BLaER1 treated with 17β-estradiol and CSF1 and Interleukin-3, amounts not matched to agents 10 nM and 100 nM (cell line): ENCODE measurements at regions not wholly inside any gene's neighbourhood (a gene's known extent, or its start where the extent isn't known, plus 50 kb on each side); places are given as distances from the start of the nearest gene placed in this dataset.

Experiments
- H3K27ac ChIP-seq, 11 experiments: shearing (Covaris generic); formaldehyde crosslinking; 2 replicates each; pipeline ENCODE4 v1.8.1; 2022
- H3K27me3 ChIP-seq, 11 experiments: shearing (Covaris generic); formaldehyde crosslinking; 2 replicates each; pipeline ENCODE4 v1.8.1; 2022
- H3K36me3 ChIP-seq, 11 experiments: shearing (Covaris generic); formaldehyde crosslinking; 2 replicates each; pipeline ENCODE4 v1.8.1; 2022
- H3K4me1 ChIP-seq, 10 experiments: shearing (Covaris generic); formaldehyde crosslinking; 2 replicates each; pipeline ENCODE4 v1.8.1; 2022
- H3K4me2 ChIP-seq, 11 experiments: shearing (Covaris generic); formaldehyde crosslinking; 2 replicates each; pipeline ENCODE4 v1.8.1; 2022
- H3K4me3 ChIP-seq, 10 experiments: shearing (Covaris generic); formaldehyde crosslinking; 2 replicates each; pipeline ENCODE4 v1.8.1; 2022
- H3K9ac ChIP-seq, 11 experiments: shearing (Covaris generic); formaldehyde crosslinking; 2 replicates each; pipeline ENCODE4 v1.8.1; 2022
- H3K9me3 ChIP-seq, 11 experiments: shearing (Covaris generic); formaldehyde crosslinking; replicated peaks in 1 of 11; 2 replicates each; pipeline ENCODE4 v1.8.1; 2022
- H4K20me1 ChIP-seq, 11 experiments: shearing (Covaris generic); formaldehyde crosslinking; 2 replicates each; pipeline ENCODE4 v1.8.1; 2022
- Cebpa-rat ChIP-seq, 11 experiments: shearing (Covaris generic); IDR thresholded peaks; 2 replicates each; pipeline ENCODE4 v1.8.1; 2022

- H3K4me3 ChIP-seq = no peak overlapping the region
- TF ChIP-seq Cebpa-rat (IDR thresholded peaks at IDR 0.05) = no peak
- H3K4me2 ChIP-seq = peak overlapping the region in 5 of 11 experiments; percentile 15 to 57 (median 47); a peak in 7 of 22 replicates
- H3K9me3 ChIP-seq = peaks cover 0 to 58% (median 48%) of the 10 kb centered on the region in 11 experiments; a peak in 19 of 22 replicates
- peaks cover 14 to 46% (median 32%) of the 10 kb centered on the region in 10 experiments for H3K4me1 ChIP-seq
- H3K36me3 ChIP-seq = peaks cover 0 to 14% (median 0%) of the 10 kb centered on the region in 11 experiments; a peak in 5 of 22 replicates
- no peak overlapping the region; a peak in 1 of 22 replicates for H3K27ac ChIP-seq
- H4K20me1 ChIP-seq = no peaks in the 10 kb centered on the region
- no peaks in the 10 kb centered on the region for H3K27me3 ChIP-seq
- H3K9ac ChIP-seq = no peak overlapping the region
Measured at GRCh38 chr3:177673112-177673914, 476.0 kb upstream of the TBL1XR1 start.

GRCh38 chr3:177674186-177674585 is 476.9 kb upstream of the TBL1XR1 start:
- no peak for TF ChIP-seq Cebpa-rat (IDR thresholded peaks at IDR 0.05)
- Histone ChIP-seq H3K27ac (no peak overlapping the region), H3K27me3 (no peaks in the 10 kb centered on the region)

GRCh38 chr3:177676148-177676547 is 478.9 kb upstream of the TBL1XR1 start:
- H3K36me3 ChIP-seq = peaks cover 0 to 14% (median 0%) of the 10 kb centered on the region in 11 experiments; a peak in 5 of 22 replicates
- no peaks in the 10 kb centered on the region for H3K27me3 ChIP-seq
- no peak overlapping the region for H3K4me3 ChIP-seq
- TF ChIP-seq Cebpa-rat (IDR thresholded peaks at IDR 0.05) = no peak
- H3K9me3 ChIP-seq = peaks cover 0 to 44% (median 43%) of the 10 kb centered on the region in 11 experiments; a peak in 19 of 22 replicates
- H4K20me1 ChIP-seq = no peaks in the 10 kb centered on the region
- H3K27ac ChIP-seq = peak overlapping the region in 3 of 11 experiments; percentile 1 to 85 (median 27); a peak in 2 of 22 replicates
- H3K9ac ChIP-seq = no peak overlapping the region; a peak in 1 of 22 replicates
- H3K4me2 ChIP-seq = peak overlapping the region in 7 of 11 experiments; percentile 12 to 91 (median 21); a peak in 10 of 22 replicates
- H3K4me1 ChIP-seq = peaks cover 39 to 75% (median 61%) of the 10 kb centered on the region in 10 experiments

More at GRCh38 chr3:177674186-177674585, 476.9 kb upstream of the TBL1XR1 start:
- Histone ChIP-seq H3K4me2 (peak overlapping the region in 5 of 11 experiments; percentile 1 to 57 (median 49); a peak in 6 of 22 replicates), H3K4me3 (no peak overlapping the region), H3K36me3 (peaks cover 0 to 14% (median 0%) of the 10 kb centered on the region in 11 experiments; a peak in 5 of 22 replicates), H3K9ac (no peak overlapping the region), H4K20me1 (no peaks in the 10 kb centered on the region), H3K4me1 (peaks cover 20 to 55% (median 41%) of the 10 kb centered on the region in 10 experiments), H3K9me3 (peaks cover 0 to 58% (median 48%) of the 10 kb centered on the region in 11 experiments; a peak in 19 of 22 replicates)

- Histone ChIP-seq H3K27me3 (no peaks in the 10 kb centered on the region), H4K20me1 (no peaks in the 10 kb centered on the region), H3K4me1 (peaks cover 46 to 84% (median 70%) of the 10 kb centered on the region in 10 experiments), H3K9me3 (peaks cover 0 to 35% (median 34%) of the 10 kb centered on the region in 11 experiments; a peak in 17 of 22 replicates), H3K27ac (peak overlapping the region in 5 of 11 experiments; percentile 1 to 85 (median 25); a peak in 4 of 22 replicates), H3K4me3 (no peak overlapping the region), H3K9ac (no peak overlapping the region; a peak in 1 of 22 replicates), H3K36me3 (peaks cover 0 to 10% (median 0%) of the 10 kb centered on the region in 11 experiments; a peak in 5 of 22 replicates), H3K4me2 (peak overlapping the region in 8 of 11 experiments; percentile 8 to 91 (median 20); a peak in 12 of 22 replicates)
- TF ChIP-seq Cebpa-rat (IDR thresholded peaks at IDR 0.05) = no peak
Measured at GRCh38 chr3:177676947-177677587, 479.8 kb upstream of the TBL1XR1 start.

- H3K27me3 ChIP-seq = no peaks in the 10 kb centered on the region
- peak overlapping the region in 1 of 10 experiments; percentile 4; a peak in 3 of 20 replicates for H3K4me3 ChIP-seq
- peak overlapping the region; percentile 54 to 91 (median 79) for H3K4me2 ChIP-seq
- no peaks in the 10 kb centered on the region for H4K20me1 ChIP-seq
- peak in 2 of 11 experiments; percentile 12 to 65; a peak in 1 of 22 replicates for TF ChIP-seq Cebpa-rat (IDR thresholded peaks at IDR 0.05)
- H3K27ac ChIP-seq = peak overlapping the region in 10 of 11 experiments; percentile 45 to 86 (median 78); a peak in 19 of 22 replicates
- H3K9me3 ChIP-seq = peaks cover 0 to 9% (median 7%) of the 10 kb centered on the region in 11 experiments; a peak in 10 of 22 replicates
- peaks cover 0 to 7% (median 0%) of the 10 kb centered on the region in 11 experiments; a peak in 1 of 22 replicates for H3K36me3 ChIP-seq
- H3K4me1 ChIP-seq = peaks cover 49 to 99% (median 81%) of the 10 kb centered on the region in 10 experiments
- peak overlapping the region in 10 of 11 experiments; percentile 11 to 74 (median 63); a peak in 18 of 22 replicates for H3K9ac ChIP-seq
Measured at GRCh38 chr3:177679568-177680471, 482.5 kb upstream of the TBL1XR1 start.

- H3K4me1 ChIP-seq = peaks cover 49 to 100% (median 87%) of the 10 kb centered on the region in 10 experiments
- H3K27me3 ChIP-seq = no peaks in the 10 kb centered on the region
- peak overlapping the region in 7 of 11 experiments; percentile 50 to 74 (median 67); a peak in 11 of 22 replicates for H3K9ac ChIP-seq
- peaks cover 0 to under 1% (median 0%) of the 10 kb centered on the region in 11 experiments; a peak in 1 of 22 replicates for H3K36me3 ChIP-seq
- peak overlapping the region; percentile 54 to 91 (median 79); a peak in 21 of 22 replicates for H3K4me2 ChIP-seq
- no peak for TF ChIP-seq Cebpa-rat (IDR thresholded peaks at IDR 0.05)
- peak overlapping the region in 10 of 11 experiments; percentile 45 to 86 (median 78); a peak in 18 of 22 replicates for H3K27ac ChIP-seq
- H4K20me1 ChIP-seq = no peaks in the 10 kb centered on the region
- no peak overlapping the region for H3K4me3 ChIP-seq
- peaks cover 0 to 4% (median under 1%) of the 10 kb centered on the region in 11 experiments; a peak in 9 of 22 replicates for H3K9me3 ChIP-seq
Measured at GRCh38 chr3:177680472-177680821, 483.2 kb upstream of the TBL1XR1 start.

GRCh38 chr3:177681156-177681555 is 483.9 kb upstream of the TBL1XR1 start:
- Histone ChIP-seq H3K4me2 (peak overlapping the region; percentile 54 to 91 (median 79); a peak in 21 of 22 replicates), H4K20me1 (no peaks in the 10 kb centered on the region), H3K27ac (peak overlapping the region in 8 of 11 experiments; percentile 68 to 86 (median 80); a peak in 14 of 22 replicates), H3K4me3 (peak overlapping the region in 1 of 10 experiments; percentile 26; a peak in 1 of 20 replicates), H3K9ac (peak overlapping the region in 2 of 11 experiments; percentile 59 to 74; a peak in 1 of 22 replicates), H3K27me3 (no peaks in the 10 kb centered on the region), H3K9me3 (peaks cover 0 to 6% (median 3%) of the 10 kb centered on the region in 11 experiments; a peak in 11 of 22 replicates), H3K36me3 (peaks cover 0 to 6% (median 0%) of the 10 kb centered on the region in 11 experiments; a peak in 1 of 22 replicates), H3K4me1 (peaks cover 49 to 100% (median 91%) of the 10 kb centered on the region in 10 experiments)
- no peak for TF ChIP-seq Cebpa-rat (IDR thresholded peaks at IDR 0.05)
